HL-60/S4 treated with phorbol 12-myristate 13-acetate at 8.2 ng/mL for 4 days and 3 days (cell line): ENCODE measurements at regions not wholly inside any gene's neighbourhood (a gene's known extent, or its start where the extent isn't known, plus 50 kb on each side); places are given as distances from the start of the nearest gene placed in this dataset.
"Not testable (repeated sequence)": the region's sequence is repeated elsewhere in the genome, so short reads cannot be mapped to it uniquely, and the experiment has no call there.

Experiments
- in situ Hi-C: fragments of 300-500 bp; cut with MboI; formaldehyde crosslinking; loops from 2 replicates; pipeline ENCODE4 v1.15.0; 2022; ENCODE audit warnings: low sequenced_read_pairs

DNA sequence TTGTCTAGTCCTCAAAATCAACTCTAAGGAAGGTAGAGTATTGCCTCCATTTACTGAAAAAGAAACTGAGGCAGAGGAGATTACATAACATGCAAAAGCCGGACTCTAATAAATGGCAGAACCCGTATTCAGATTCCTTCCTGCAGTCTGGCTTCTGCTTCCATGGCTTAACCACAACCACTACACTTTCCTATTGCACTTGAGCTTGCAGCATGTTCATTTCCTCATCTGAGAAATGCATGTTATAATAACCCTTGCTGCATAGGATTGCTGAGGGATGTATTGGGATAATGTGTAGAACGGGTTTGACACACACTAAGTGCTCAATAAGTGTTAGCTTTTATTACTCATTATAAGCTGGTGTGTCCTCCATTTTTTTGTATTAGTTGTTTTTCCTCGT is 87.9 kb upstream of the GDNF start:
- in situ Hi-C loops: not testable (repeated sequence)

DNA sequence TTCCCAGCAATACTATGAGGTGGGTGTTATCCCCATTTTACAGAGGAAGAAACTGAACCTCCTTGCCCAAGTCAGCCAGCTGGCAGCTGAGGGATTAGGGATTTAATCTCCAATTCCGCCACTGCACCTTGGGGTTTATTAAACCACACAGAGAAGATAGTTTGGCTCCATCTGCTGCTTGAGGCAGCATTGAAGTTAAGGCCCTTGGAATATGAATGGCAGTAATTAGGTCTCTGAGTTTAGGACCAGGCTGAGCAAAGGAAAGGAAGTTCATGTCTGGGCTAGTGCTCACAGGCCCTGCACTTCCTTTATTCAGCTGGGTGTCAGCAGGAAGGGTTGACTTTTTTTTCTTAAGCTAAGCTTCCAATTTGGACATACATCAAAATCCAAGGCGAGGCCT is 86.9 kb upstream of the GDNF start:
- in situ Hi-C loops: no loop called here

DNA sequence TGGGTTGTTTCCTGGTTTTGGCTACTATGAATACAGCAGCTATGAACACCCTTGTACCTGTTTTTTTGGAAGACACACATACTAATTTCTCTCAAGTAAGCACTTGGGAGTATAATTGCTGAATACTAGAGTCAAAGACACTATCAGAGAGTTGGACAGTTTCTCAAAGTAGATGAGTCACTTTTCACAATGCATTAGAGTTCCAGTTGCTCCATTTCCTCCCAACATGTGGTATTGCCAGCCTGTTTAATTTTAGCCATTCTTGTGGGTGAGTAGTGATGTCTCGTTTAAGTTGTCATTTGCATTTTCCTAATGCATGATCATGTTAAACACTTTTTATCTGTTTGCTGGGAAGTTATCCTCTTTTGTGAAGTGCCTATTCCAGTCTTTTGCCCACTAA is 81.6 kb upstream of the GDNF start:
- in situ Hi-C loops: no loop called here

DNA sequence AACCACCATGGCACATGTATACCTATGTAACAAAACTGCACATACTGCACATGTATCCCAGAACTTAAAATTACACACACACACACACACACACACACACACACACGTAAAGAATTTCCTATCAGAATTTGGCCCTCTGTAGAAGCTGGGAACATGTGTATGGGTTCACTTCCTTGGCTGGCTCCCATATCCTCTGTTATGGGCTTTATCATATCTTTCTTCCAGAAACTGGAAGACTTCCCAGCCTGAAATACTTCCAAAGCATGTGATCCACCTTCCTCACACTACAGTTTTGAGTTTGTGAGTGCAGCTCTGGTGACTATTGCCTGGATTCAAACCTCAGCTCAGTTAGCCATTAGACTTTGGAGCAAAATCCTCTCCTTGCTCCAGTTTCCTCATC is 78.6 kb upstream of the GDNF start:
- in situ Hi-C loops: no loop called here

DNA sequence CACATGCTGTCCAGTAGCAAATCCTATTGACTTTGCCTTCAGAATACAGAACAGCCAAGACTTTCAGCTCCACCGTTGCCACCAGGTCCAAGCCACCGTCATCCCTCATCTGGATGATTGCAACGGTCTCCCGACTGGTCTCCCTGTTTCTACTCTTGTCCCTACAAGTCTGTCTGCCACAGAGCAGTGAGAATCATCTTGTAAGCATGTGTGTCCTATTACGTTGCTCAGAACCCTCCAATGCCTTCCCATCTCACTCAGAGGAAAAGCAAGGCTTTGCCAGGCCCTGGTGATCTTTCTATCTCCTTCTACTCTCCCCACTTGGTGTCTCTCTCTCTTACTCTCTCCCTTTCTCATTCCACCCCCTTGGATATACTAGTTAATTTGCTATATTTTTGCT is 76.7 kb upstream of the GDNF start:
- in situ Hi-C loops: no loop called here

DNA sequence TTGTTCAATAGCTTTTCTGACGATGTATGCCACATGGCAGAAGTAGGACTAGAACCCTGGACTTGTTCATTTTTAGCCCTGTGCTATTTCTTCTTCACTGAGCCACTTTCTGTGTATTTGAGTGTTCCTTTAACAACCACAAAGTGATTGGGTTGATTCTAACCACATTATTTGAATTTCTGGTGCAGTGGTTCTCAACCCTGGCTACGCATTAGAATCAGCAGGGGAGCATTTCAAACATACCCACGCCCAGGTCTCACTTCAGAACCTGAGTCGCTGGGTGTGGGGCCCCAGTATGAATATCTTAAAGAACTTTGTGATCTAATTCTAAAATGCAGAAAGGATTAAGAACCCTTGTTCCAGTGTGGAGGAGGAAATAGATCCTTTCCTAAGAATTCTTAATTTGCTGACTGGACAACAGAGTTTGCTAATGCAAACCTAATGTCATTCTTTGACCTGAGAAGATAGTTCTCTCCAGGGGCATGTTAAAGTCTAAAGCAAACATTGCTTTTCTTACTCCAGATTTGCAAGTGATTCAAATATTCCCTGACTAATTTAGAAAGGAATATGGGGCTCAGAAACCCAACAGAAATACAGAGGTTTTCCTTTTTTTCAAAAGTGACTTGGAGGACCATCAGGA is 75.4 kb upstream of the GDNF start:
- in situ Hi-C loops: no loop called here

DNA sequence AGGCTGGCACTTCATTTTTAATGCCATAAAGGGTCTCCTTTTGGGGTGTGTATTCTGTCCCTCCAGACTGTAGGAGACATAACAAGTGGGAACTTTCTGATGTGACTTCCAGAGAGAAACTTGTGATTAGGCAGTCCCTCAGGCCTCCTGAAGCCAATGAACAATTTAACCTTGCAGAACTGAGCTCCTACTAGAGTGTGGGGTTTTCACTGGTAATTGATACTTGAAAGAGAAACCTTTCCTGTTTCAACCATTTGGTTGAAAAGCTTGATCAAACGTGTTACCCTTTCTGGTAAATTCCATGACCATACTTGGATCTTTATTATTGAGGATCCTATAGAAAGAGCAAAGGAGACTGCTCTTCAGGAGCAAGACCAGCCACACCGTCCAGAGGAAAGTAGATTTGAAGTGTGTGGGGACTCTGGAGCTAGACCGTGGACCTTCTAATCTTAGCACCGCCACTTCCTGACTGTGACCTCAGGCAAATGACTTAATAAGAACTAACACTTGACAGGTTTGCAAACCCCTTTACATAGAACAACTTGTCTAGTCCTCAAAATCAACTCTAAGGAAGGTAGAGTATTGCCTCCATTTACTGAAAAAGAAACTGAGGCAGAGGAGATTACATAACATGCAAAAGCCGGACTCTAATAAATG is 69.9 kb upstream of the GDNF start:
- in situ Hi-C loops: not testable (repeated sequence)

DNA sequence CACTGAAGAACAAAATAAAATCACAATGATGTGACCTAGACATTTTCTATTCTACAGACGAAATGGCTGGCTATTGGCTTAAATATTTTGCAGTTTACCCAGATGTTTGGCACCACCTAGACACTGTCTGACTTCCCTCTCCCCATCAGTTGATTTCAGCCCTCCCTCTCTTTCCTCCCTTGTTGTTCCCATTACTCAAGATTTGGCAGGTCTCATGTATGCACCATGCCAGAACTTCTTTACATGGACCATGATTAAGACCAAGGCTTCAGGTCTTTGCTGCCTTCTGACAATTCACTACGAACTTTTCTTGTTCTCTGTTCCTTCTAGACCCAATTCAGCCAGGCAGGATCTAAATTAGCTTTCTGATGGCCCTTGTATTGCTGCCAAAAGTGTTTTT is 66.6 kb upstream of the GDNF start:
- in situ Hi-C loops: no loop called here

DNA sequence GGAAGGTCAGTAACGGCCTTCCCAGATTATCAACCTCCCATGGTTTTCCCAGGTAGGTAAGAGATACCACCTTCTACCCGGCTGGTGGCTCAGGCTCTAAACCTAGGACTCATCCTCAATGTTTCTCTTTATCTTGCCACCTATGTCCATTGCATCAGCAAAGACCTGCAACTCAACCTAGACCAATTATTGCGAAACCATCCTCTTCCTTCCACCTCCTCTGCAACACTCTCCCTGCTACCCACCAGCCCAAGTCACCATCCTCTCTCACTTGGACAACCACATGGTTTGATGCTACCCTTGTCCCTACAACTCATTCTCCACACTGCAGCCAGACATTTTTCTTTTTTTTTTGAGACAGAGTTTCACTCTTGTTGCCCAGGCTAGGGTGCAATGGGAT is 65.4 kb upstream of the GDNF start:
- in situ Hi-C loops: no loop called here

DNA sequence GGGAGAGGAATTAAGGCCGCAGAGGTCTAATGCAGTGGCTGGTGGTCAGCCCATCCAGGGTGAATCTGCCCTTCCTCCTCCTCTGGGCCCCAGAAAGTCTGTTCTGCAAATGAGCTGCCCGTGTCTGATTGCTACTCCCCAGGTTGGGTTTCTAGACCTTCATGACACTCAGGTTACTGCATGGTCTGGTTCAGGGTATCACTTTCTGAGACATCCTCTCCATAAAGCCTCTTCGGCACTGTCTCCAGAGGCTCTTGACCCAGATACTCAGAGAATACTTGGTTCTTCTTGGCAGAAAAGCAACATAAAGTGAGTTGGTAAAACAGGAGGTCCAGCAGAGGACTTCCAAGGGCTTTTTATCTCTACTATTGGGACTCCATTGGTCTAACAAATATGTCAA is 62.5 kb upstream of the GDNF start:
- in situ Hi-C loops: no loop called here

DNA sequence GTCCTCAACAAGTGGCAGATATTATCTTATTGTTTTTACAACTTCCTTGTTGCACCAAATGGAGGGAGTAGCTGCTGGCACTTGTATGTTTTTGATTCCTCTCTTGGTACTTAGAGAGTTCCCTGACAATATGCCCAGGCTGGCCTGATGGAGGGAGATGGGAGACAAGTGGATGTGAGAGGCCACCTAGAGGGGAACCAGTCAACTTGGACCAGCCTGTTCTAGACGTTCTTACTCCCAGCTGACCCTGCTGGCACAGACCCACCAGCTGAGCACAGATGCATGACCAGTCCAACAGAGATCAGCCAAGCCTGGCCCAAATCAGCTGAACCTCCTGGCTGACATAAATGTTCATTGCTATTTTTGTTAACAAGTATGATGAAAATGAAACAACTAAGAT is 60.9 kb upstream of the GDNF start:
- in situ Hi-C loops: no loop called here

DNA sequence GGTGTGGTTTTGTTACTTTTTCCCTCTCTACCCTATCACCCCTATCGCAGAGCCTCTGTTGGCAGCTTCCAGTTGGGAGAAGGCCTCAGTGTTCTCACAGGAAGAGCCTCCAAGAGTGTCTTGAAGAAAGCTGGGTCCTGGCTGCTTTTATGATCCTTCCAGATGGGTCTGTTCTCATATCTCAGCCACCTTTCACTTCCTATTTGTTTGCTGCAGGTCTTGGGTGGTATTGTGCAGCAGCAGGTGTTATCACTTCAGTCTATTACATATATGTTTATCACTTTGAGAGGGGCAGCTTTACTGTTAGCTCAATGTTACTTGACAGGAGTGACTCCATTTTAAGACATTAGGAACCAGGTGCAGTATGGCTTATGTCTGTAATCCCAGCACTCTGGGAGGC is 59.2 kb upstream of the GDNF start:
- in situ Hi-C loops: no loop called here

DNA sequence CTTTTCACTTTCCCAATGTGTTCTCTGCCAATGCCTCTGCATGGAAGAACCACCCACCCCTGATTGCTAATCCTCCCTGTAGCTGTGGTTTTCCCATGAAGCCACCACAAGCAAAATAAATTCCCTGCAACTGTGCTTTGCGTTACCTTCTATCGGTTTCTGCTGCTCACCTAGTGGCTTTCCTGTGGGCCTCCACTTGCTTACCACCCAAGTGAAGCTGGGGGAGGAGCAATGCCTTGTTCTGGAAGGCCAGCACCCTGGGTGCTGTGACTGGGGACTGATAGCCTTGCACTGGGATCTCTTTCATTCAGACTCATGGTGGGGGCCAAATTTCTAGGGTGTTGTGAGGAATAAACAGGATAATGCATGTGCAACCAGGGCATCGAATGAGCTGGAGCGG is 56.3 kb upstream of the GDNF start:
- in situ Hi-C loops: no loop called here

DNA sequence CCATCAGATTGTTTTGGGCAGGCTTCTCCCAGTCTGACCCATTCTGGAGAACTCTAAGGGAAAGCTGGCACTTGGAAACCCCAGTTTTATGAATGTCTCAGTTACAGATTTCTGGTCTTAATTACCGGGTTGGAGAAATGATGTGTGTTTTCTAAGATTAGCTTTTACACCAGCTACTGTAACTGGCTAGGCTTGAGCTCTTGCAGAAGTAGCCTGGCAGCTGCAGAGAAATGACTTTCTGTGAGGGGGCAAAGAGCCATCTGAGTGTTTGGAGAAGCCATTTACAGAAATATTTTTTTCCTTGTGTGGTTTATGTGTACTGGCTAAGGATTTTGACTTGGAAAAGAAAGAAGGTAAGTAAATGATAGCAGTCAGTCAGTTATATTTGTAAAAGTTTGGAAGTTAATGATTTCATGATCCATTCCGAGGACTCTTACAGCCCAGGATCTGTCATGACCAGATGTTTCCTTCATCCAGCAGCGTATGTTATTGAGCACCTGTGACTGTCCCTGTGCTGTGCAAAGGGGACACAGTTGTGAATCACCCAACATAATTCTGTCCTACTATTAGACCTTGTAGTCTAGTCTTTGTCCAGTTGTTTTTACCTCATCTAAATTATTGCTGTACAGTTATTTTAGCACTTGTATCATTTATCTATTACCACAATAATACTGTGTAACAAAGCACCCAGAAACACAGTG is 53.7 kb upstream of the GDNF start:
- in situ Hi-C loops: no loop called here

DNA sequence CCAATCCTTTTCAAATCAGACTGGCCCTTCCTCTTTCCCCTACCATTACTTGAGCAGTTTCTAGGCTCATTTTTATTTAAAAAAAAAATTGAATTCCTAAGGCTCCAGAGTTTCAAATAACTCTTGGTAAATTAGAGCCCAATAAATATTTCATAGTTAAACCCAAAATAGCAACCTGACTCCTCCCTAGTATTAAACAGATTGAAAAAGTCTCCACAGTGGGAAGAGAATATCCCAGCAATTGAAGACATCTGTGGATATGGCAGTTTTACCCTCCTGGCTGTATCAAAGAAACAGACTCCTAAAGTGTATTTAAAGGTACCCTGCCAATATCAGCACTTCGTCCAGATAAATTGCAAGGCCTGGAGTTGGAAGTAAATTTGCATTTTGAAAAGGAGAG is 52.7 kb upstream of the GDNF start:
- in situ Hi-C loops: no loop called here

DNA sequence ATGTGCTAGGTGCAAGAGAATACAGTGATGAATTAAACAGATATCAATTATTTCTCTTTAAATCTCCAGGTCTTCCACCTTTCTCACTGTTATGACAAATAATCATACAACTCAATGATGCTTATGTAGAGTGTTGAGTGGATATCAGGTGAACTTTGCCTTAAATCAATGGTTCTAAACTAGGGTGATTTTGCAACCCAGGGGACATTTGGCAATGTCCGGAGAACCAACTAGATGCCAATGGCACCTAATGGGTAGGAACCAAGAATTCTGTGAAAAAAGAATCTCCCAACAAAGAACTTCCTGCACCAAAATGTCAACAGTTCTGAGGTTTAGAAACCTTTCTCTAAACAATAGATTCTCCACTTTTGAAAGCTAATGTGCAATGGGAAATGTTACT is 52.0 kb upstream of the GDNF start:
- in situ Hi-C loops: no loop called here

DNA sequence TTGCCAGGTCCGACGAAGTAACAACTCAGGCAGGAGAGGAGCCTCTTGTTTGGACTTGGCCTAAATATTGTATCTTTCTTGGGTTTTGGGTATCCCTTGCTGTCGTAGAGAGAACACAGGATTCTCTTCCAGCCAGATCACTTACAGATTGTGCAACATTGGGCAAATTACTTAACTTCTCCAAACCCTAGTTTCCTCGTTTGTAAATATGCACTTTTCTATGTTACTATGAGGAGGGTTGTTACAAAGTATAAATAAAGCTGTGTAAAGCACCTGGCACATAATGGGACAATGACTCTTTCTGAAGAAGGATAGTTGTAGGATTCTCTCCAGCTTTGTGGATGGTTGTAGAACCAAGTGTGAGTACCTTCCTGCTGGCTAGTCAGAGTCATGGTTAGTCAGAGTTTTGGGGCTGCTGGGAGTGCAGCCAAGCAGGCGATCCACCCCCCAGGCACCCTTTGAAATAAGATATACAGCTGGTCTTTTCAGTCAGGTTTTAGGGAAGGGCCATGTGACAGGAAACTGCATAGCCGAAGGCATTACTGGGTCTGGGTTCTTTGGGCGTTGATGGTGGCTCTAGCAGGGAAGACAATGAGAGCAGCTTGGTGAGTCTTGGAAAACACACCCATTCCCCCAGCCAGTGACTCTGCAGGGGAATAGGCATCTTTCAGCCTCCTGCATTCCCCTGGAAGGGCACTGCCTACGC is 49.9 kb upstream of the GDNF start:
- in situ Hi-C loops: no loop called here
